MM.1S (cell line): ENCODE measurements at regions not wholly inside any gene's neighbourhood (a gene's known extent, or its start where the extent isn't known, plus 50 kb on each side); places are given as distances from the start of the nearest gene placed in this dataset.

ENCODE experiments used
- EZH2 ChIP-seq: fragments of 300-600 bp; sonication (generic); optimal IDR thresholded peaks from 2 replicates; pipeline ENCODE3; 2017; ENCODE audit warnings: low read depth, mild to moderate bottlenecking, antibody characterized with exemption, low read length, mixed read lengths
- EZH2phosphoT487 ChIP-seq: fragments of 300-600 bp; sonication (generic); IDR thresholded peaks from 2 replicates; pipeline ENCODE4 v1.6.1; 2018; ENCODE audit warnings: antibody characterized with exemption, low read length
- TF ChIP-seq, protein P1 (sequence below): fragments of 300-600 bp; sonication (generic); IDR thresholded peaks from 2 replicates; pipeline ENCODE4 v1.5.1; 2016; ENCODE audit warnings: antibody characterized with exemption, low read length, mixed read lengths

DNA sequence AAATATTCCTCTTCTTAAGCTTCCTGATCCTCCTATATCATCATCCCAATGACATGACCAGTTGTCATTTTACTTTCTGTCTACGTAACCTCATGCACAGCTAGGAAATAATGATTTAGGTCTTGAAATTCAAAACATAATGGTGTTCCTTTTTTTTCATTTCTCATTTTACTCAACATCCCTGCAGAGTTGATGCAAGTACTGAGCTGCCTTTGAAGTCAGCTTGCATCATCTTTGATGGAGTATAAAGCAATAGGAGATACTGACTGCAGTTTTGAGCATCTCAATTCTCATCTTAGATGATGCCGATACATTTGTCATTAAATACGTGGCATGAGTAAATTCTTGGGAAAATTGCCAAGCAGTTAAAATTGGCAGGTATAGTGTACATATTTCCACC, 346.1 kb downstream of the ZIC1 start:
- TF ChIP-seq, protein P1, sequence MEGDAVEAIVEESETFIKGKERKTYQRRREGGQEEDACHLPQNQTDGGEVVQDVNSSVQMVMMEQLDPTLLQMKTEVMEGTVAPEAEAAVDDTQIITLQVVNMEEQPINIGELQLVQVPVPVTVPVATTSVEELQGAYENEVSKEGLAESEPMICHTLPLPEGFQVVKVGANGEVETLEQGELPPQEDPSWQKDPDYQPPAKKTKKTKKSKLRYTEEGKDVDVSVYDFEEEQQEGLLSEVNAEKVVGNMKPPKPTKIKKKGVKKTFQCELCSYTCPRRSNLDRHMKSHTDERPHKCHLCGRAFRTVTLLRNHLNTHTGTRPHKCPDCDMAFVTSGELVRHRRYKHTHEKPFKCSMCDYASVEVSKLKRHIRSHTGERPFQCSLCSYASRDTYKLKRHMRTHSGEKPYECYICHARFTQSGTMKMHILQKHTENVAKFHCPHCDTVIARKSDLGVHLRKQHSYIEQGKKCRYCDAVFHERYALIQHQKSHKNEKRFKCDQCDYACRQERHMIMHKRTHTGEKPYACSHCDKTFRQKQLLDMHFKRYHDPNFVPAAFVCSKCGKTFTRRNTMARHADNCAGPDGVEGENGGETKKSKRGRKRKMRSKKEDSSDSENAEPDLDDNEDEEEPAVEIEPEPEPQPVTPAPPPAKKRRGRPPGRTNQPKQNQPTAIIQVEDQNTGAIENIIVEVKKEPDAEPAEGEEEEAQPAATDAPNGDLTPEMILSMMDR = no peak
- no peak for TF ChIP-seq EZH2phosphoT487
- TF ChIP-seq EZH2 = no peak
